Testis (tissue), 2 donors: ENCODE measurements at regions not wholly inside any gene's neighbourhood (a gene's known extent, or its start where the extent isn't known, plus 50 kb on each side); places are given as distances from the start of the nearest gene placed in this dataset.

Source experiments
- DNase-seq: peaks from one replicate; pipeline ENCODE4 v3.0.0-alpha.2; 2019
- H3K27ac ChIP-seq, 2 donors: fragments of 200-600 bp; sonication (generic); one replicate each; pipeline ENCODE4 v1.5.1; 2019
- H3K27me3 ChIP-seq: fragments of 200-600 bp; sonication (generic); one replicate; pipeline ENCODE4 v1.5.1; 2019
- H3K36me3 ChIP-seq: fragments of 200-600 bp; sonication (generic); one replicate; pipeline ENCODE4 v1.5.1; 2017; ENCODE audit warnings: low read depth; ENCODE audit errors: missing control alignments
- H3K4me1 ChIP-seq: fragments of 200-600 bp; sonication (generic); one replicate; pipeline ENCODE4 v1.5.1; 2019
- H3K4me3 ChIP-seq, 2 donors: fragments of 200-600 bp; sonication (generic); one replicate each; pipeline ENCODE4 v1.5.1; 2017 to 2019
- H3K9me3 ChIP-seq: fragments of 200-600 bp; sonication (generic); one replicate; pipeline ENCODE4 v1.5.1; 2017
- POLR2A ChIP-seq: fragments of 450-650 bp; IDR thresholded peaks from one replicate; pipeline ENCODE4 v1.6.1; 2017; ENCODE audit warnings: antibody characterized with exemption, mild to moderate bottlenecking, moderate library complexity
- WGBS, 2 donors: methylation state at CpG; one replicate each; pipeline ENCODE4 v1.1.5; 2018; 5-methylcytosine and 5-hydroxymethylcytosine counted together
- intact Hi-C: fragments of 100-400 bp; cut with DNase I; formaldehyde crosslinking; loops from one replicate; pipeline ENCODE4 v1.15.1; 2023; ENCODE audit warnings: low total_unique reads
- TF ChIP-seq, protein P1 (sequence below), 3 experiments: fragments of 450-650 bp in 2 of 3; fragments of 200-600 bp in 1 of 3; sonication (generic) in 1 of 3; IDR thresholded peaks; one replicate each; pipeline ENCODE4 v1.5.1; 2016 to 2019; ENCODE audit warnings: antibody characterized with exemption in 3 of 3, mild to moderate bottlenecking in 2 of 3, moderate library complexity in 1 of 3

DNA sequence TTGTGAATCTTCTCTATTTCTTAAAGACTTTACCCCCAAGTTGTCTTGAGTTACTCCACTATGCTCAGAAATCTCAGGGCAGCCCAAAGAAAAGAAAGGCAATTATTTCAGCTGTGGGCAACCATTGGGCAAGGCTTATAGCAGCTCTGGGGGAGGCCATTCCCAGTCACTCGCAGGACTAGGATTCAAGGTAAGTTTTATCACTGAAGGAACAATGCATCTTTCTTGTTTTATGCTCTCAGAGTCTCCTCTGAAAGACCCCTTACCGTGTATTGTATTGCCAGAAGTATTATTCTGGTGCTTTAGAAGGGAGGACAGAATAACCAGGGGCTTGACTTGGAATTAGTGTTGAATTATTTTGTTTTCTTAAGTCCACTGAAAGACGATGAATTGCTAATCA, 586.3 kb upstream of the MAP3K7 start:
- intact Hi-C loops: no loop called here
- TF ChIP-seq, protein P1, sequence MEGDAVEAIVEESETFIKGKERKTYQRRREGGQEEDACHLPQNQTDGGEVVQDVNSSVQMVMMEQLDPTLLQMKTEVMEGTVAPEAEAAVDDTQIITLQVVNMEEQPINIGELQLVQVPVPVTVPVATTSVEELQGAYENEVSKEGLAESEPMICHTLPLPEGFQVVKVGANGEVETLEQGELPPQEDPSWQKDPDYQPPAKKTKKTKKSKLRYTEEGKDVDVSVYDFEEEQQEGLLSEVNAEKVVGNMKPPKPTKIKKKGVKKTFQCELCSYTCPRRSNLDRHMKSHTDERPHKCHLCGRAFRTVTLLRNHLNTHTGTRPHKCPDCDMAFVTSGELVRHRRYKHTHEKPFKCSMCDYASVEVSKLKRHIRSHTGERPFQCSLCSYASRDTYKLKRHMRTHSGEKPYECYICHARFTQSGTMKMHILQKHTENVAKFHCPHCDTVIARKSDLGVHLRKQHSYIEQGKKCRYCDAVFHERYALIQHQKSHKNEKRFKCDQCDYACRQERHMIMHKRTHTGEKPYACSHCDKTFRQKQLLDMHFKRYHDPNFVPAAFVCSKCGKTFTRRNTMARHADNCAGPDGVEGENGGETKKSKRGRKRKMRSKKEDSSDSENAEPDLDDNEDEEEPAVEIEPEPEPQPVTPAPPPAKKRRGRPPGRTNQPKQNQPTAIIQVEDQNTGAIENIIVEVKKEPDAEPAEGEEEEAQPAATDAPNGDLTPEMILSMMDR (IDR thresholded peaks at IDR 0.05): no peak
- TF ChIP-seq POLR2A: no peak
- 88 to 89% methylated on average over 3 of the region's 3 CpGs for WGBS, 2 donors
- DNase-seq: no peak
- Histone ChIP-seq H3K4me1 (no peaks in the 10 kb centered on the region), H3K4me3 (no peak overlapping the region), H3K9me3 (no peaks in the 10 kb centered on the region), H3K27ac (no peak overlapping the region), H3K27me3 (no peaks in the 10 kb centered on the region), H3K36me3 (no peaks in the 10 kb centered on the region)

DNA sequence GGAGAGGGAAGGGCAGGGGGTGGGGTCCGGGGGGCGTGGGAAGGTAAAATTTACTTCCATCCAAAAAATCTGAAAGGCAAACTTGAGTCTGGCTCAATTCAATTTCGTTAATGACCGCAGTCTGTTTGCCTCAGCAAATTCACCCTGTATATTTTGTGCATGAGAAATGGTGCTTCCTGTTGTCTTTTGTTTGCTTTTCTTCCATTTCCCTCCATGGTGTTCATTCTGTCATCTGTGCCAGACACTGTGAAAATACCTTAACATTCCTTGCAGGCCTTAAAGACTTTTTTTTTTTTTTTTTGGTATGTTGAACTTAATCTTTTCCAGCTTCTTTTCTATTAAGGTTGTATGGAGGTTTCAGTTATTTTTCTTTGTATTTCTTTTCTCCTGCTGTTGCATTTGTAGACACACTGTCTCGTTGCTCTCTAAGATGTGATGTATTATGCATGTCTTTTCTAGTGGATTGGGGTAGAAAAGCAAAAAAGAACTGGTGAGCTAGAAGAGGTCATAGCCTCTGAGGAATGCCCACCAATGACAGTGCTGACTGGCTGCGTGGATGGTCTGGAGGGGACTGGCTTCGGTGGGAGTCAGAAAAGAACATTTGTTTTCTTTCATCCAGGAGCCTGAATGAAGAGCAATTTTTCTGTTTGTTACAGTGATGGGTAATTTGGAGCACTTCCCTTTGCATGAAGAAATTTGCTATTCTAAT, 585.0 kb upstream of the MAP3K7 start:
- no peak overlapping the region for H3K27ac ChIP-seq
- H3K4me3 ChIP-seq: no peak overlapping the region
- 76 to 85% methylated on average over 6 to 7 of the region's 7 CpGs for WGBS, 2 donors
- H3K4me1 ChIP-seq: no peaks in the 10 kb centered on the region
- no peaks in the 10 kb centered on the region for H3K36me3 ChIP-seq
- DNase-seq: no peak
- no peak for TF ChIP-seq POLR2A
- TF ChIP-seq, protein P1 (IDR thresholded peaks at IDR 0.05): no peak
- intact Hi-C loops: no loop called here
- no peaks in the 10 kb centered on the region for H3K27me3 ChIP-seq
- no peaks in the 10 kb centered on the region for H3K9me3 ChIP-seq

DNA sequence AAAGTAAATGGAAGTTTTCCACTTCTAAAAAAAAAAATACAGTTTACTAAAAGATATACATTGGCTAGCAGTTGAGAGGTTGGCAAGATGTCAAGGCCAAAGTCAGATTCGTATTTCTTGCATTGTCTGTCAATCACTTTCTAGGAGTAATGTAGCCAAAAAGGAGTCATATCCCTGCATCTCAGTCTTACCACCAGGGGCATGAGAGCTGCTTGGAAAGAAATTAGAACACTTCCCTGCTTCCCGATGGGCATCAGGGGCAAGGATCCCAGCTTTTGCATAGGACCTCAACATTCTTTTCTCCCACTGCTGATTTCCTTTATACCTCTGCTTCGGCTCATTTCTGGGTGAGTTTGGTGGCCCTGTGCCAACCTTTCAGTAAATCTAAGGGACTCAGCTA, 581.0 kb upstream of the MAP3K7 start:
- H3K4me3 ChIP-seq: no peak overlapping the region
- intact Hi-C loops: no loop called here
- no peak overlapping the region for H3K27ac ChIP-seq
- no peaks in the 10 kb centered on the region for H3K27me3 ChIP-seq
- H3K9me3 ChIP-seq: no peaks in the 10 kb centered on the region
- no peaks in the 10 kb centered on the region for H3K36me3 ChIP-seq
- DNase-seq: no peak
- no peaks in the 10 kb centered on the region for H3K4me1 ChIP-seq
- 59 to 66% methylated on average over 3 of the region's 3 CpGs for WGBS, 2 donors
- TF ChIP-seq POLR2A: no peak
- TF ChIP-seq, protein P1 (IDR thresholded peaks at IDR 0.05): peak in 1 of 3 experiments; percentile 29

DNA sequence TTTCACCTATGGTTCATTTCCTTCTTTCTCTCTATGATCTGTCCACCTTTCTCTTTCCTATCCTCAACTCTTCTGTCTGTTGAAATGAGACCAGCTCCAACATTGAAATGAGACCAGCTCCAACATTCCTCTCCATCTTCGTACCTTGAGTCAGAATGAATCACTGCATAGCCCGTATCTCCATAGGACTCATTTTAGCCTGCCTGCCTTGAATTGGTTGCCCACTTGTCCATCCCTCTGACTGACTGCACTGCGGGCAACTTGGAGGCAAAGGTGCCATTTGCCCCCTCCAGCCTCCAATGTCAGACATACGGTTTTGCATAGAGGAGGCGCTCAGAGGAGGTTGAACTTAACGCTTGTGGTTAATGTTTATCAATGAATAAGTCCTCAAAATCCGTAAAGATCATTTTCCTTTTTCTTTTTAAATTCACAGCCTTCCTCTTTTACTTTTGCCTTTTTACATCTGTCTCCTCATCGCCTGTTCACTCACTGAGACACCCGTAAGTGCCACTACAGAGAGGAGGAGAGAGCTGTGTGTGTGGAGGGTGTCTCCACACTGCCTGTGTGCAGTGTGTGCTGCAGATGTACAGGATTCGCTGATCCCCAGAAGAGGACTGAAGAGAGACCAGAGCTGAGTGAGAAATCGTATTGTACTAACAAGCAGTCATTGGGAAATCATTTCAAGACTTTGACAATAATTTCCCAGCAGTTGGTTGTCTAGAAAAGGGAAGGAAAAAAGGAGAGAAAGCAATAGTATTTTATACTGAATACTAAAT, 579.6 kb upstream of the MAP3K7 start:
- DNase-seq: no peak
- Histone ChIP-seq H3K4me3 (no peak overlapping the region), H3K27me3 (no peaks in the 10 kb centered on the region), H3K27ac (no peak overlapping the region), H3K36me3 (no peaks in the 10 kb centered on the region), H3K4me1 (no peaks in the 10 kb centered on the region), H3K9me3 (no peaks in the 10 kb centered on the region)
- 83 to 92% methylated on average over 11 of the region's 11 CpGs for WGBS, 2 donors
- TF ChIP-seq POLR2A: no peak
- TF ChIP-seq, protein P1 (IDR thresholded peaks at IDR 0.05): no peak
- intact Hi-C loops: no loop called here
